GM19240 (cell line): ENCODE measurements at regions not wholly inside any gene's neighbourhood (a gene's known extent, or its start where the extent isn't known, plus 50 kb on each side); places are given as distances from the start of the nearest gene placed in this dataset.

Source experiments
- DNase-seq: peaks from one replicate; pipeline ENCODE4 v3.0.0; 2011; ENCODE audit warnings: low spot score; ENCODE audit not compliant: insufficient read length

- DNase-seq, result no peak
These were observed 506.7 kb downstream of the BCOR start for GRCh38 chrX:39591099-39591498.

- no peak for DNase-seq
These were observed 505.0 kb downstream of the BCOR start for GRCh38 chrX:39592776-39593175.

GRCh38 chrX:39595977-39596376 lies 501.8 kb downstream of the BCOR start:
- DNase-seq, result no peak

- no peak for DNase-seq
These were observed 501.3 kb downstream of the BCOR start for GRCh38 chrX:39596437-39596836.

- no peak for DNase-seq
These were observed 498.4 kb downstream of the BCOR start for GRCh38 chrX:39599339-39599738.

GRCh38 chrX:39600222-39600621 lies 497.5 kb downstream of the BCOR start:
- DNase-seq, result no peak

GRCh38 chrX:39601231-39602177 lies 496.3 kb downstream of the BCOR start:
- DNase-seq, result no peak

GRCh38 chrX:39602195-39602594 lies 495.6 kb downstream of the BCOR start:
- no peak for DNase-seq

- DNase-seq, result no peak
These were observed 494.5 kb downstream of the BCOR start for GRCh38 chrX:39603230-39603629.

GRCh38 chrX:39605183-39605582 lies 492.6 kb downstream of the BCOR start:
- no peak for DNase-seq

- DNase-seq, result no peak
These were observed 491.9 kb downstream of the BCOR start for GRCh38 chrX:39605866-39606265.

GRCh38 chrX:39609941-39610340 lies 487.8 kb downstream of the BCOR start:
- DNase-seq, result no peak

- no peak for DNase-seq
These were observed 486.3 kb downstream of the BCOR start for GRCh38 chrX:39611468-39611867.

GRCh38 chrX:39613482-39613995 lies 484.2 kb downstream of the BCOR start:
- peak; percentile 14 for DNase-seq

- DNase-seq, result no peak
These were observed 483.6 kb downstream of the BCOR start for GRCh38 chrX:39613997-39614679.

- no peak for DNase-seq
These were observed 483.1 kb downstream of the BCOR start for GRCh38 chrX:39614680-39614998.

- peak; percentile 6 for DNase-seq
These were observed 481.5 kb downstream of the BCOR start for GRCh38 chrX:39616098-39616729.

- DNase-seq, result no peak
These were observed 481.0 kb downstream of the BCOR start for GRCh38 chrX:39616731-39617130.

GRCh38 chrX:39618178-39618577 lies 479.6 kb downstream of the BCOR start:
- no peak for DNase-seq

GRCh38 chrX:39619182-39620009 lies 478.4 kb downstream of the BCOR start:
- no peak for DNase-seq

- DNase-seq, result no peak
These were observed 473.6 kb downstream of the BCOR start for GRCh38 chrX:39624166-39624565.
